BJ (cell line): ENCODE measurements at regions not wholly inside any gene's neighbourhood (a gene's known extent, or its start where the extent isn't known, plus 50 kb on each side); places are given as distances from the start of the nearest gene placed in this dataset.
"Not testable (repeated sequence)": the region's sequence is repeated elsewhere in the genome, so short reads cannot be mapped to it uniquely, and the experiment has no call there.

Experiments
- CTCF ChIA-PET: fragments of 350-600 bp; formaldehyde crosslinking; extraction: SDS; loops from one replicate; lab custom pipeline; 2021; ENCODE audit warnings: antibody characterized with exemption, inconsistent platforms; lab: Yijun Ruan, JAX
- POLR2A ChIA-PET: fragments of 300-600 bp; sonication (Branson Sonifier 250); formaldehyde crosslinking; extraction: SDS; loops from one replicate; lab custom pipeline; 2021; ENCODE audit warnings: antibody characterized with exemption; lab: Charles Lee
- DNase-seq: peaks from one replicate; pipeline ENCODE4 v3.0.0-alpha.2; 2011; ENCODE audit warnings: low read depth
- H3K27me3 ChIP-seq: 2 replicates; pipeline ENCODE4 v1.6.0; 2011; ENCODE audit warnings: low read length; ENCODE audit not compliant: control insufficient read depth, insufficient read depth
- H3K36me3 ChIP-seq: 2 replicates; pipeline ENCODE4 v1.5.1; 2011; ENCODE audit warnings: low read length; ENCODE audit not compliant: control insufficient read depth, insufficient read depth
- H3K4me3 ChIP-seq: 2 replicates; pipeline ENCODE4 v1.5.1; 2011; ENCODE audit warnings: low read depth, mild to moderate bottlenecking, control low read depth, low read length
- TF ChIP-seq, protein P1 (sequence below): IDR thresholded peaks from 2 replicates; pipeline ENCODE4 v1.5.1; 2011; ENCODE audit warnings: low read depth, mild to moderate bottlenecking, control low read depth, inconsistent platforms, low read length, moderate library complexity; ENCODE audit not compliant: insufficient read depth

DNA sequence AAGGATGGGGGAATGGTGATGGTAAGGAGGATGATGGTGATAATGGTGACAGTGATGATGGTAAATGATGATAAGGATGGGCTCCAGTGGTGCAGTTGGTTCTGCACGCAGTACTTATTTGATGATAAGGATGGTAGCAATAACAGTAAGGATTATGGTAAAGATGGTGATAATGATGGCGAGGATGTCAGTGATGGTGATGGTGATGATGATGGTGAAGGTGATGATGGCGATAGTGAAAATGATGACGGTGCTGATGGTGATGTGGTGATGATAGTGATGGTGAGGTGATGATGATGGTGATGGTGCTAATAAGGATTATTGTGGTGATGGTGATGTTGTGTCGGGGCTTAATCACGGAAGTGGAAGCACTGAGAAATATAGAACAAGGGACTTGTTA, 103.7 kb downstream of the C16orf95 start:
- CTCF ChIA-PET: interaction anchor here (1.2 to 2.9 kb wide), 4 partner anchors 11 to 84 kb away, joined by 5 to 16 read pairs (median 7); no protein-coding TSS in a partner anchor
- POLR2A ChIA-PET: no interaction called here
- TF ChIP-seq, protein P1, sequence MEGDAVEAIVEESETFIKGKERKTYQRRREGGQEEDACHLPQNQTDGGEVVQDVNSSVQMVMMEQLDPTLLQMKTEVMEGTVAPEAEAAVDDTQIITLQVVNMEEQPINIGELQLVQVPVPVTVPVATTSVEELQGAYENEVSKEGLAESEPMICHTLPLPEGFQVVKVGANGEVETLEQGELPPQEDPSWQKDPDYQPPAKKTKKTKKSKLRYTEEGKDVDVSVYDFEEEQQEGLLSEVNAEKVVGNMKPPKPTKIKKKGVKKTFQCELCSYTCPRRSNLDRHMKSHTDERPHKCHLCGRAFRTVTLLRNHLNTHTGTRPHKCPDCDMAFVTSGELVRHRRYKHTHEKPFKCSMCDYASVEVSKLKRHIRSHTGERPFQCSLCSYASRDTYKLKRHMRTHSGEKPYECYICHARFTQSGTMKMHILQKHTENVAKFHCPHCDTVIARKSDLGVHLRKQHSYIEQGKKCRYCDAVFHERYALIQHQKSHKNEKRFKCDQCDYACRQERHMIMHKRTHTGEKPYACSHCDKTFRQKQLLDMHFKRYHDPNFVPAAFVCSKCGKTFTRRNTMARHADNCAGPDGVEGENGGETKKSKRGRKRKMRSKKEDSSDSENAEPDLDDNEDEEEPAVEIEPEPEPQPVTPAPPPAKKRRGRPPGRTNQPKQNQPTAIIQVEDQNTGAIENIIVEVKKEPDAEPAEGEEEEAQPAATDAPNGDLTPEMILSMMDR: no peak
- H3K4me3 ChIP-seq: no peak overlapping the region
- no peaks in the 10 kb centered on the region for H3K27me3 ChIP-seq
- no peaks in the 10 kb centered on the region for H3K36me3 ChIP-seq
- no peak for DNase-seq

DNA sequence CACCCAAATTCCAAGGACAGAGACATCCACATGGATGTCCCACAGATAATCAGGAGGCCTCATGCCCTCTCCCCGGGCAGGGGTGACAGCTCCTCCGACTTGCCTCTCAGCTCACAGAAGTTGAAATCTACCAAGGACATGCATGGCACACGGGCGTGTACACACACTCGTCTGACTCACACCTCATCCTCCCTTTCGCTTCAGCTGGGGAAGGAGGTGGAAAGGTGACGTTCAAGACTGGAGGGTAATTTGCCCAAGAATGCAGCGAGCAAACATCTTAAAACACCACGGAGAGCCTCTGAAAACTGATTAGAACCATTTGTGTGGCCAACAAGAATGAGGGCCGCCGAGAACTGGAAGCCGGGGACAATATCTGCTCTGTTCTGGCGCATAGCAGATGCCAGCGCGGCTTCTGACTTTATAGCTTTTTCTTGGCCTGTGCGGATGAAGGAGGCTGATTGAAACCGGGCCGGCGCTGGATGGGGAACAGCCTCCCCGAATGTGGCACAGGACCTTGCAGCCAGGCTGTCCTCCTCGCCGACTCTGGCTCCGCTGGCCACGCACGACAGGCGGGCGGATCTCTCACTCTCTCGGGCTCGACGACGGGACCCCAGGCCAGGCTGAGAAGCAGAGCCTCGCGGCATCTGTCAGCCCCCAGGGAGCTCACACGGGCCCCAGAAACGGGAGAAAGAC, 100.9 kb downstream of the C16orf95 start:
- no peak overlapping the region for H3K4me3 ChIP-seq
- no peaks in the 10 kb centered on the region for H3K27me3 ChIP-seq
- DNase-seq: no peak
- ChIA-PET POLR2A (no interaction called here), CTCF (interaction anchor here (1.3 to 1.9 kb wide), 3 partner anchors 9 to 18 kb away, joined by 3 to 6 read pairs (median 5); no protein-coding TSS in a partner anchor)
- no peaks in the 10 kb centered on the region for H3K36me3 ChIP-seq
- TF ChIP-seq, protein P1: no peak

DNA sequence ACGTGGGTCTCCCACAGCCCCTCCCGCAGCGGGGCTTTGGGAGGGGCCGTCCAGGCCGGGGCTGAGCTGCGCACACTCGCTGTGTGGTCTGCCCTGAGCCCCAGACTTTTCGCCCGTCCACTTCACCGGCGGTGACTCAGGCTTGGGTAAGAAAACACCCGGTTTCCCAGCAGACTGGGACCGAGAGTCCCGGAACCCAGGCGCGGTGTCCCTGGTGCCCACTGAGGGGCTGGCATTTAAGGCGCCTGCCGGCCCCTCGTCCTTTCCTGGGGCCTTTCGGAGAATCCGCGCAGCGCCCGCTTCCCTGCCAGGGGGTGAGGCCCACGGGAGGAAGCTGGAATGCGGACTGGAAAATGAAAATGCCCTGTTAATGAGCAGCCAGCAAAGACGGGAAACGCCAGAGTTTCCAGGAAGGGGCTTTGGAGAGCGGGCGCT, 100.3 kb downstream of the C16orf95 start:
- TF ChIP-seq, protein P1: no peak
- no peak for DNase-seq
- H3K4me3 ChIP-seq: no peak overlapping the region
- ChIA-PET POLR2A (no interaction called here), CTCF (interaction anchor here (1.5 to 1.9 kb wide), 2 partner anchors 9 to 17 kb away, joined by 5 to 6 read pairs; no protein-coding TSS in a partner anchor)
- no peaks in the 10 kb centered on the region for H3K36me3 ChIP-seq
- H3K27me3 ChIP-seq: no peaks in the 10 kb centered on the region

DNA sequence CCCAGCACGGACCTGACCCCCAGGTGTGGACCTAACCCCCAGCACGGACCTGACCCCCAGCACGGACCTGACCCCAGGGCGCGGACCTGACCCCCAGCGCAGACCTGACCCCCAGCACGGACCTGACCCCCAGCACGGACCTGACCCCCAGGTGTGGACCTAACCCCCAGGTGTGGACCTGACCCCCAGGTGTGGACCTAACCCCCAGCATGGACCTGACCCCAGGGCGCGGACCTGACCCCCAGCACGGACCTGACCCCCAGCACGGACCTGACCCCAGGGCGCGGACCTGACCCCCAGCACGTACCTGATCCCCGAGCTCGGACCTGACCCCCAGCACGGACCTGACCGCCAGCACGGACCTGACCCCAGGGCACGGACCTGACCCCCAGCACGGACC, 99.4 kb downstream of the C16orf95 start:
- H3K36me3 ChIP-seq, H3K4me3 ChIP-seq, H3K27me3 ChIP-seq, DNase-seq, CTCF ChIA-PET, POLR2A ChIA-PET: not testable (repeated sequence)

DNA sequence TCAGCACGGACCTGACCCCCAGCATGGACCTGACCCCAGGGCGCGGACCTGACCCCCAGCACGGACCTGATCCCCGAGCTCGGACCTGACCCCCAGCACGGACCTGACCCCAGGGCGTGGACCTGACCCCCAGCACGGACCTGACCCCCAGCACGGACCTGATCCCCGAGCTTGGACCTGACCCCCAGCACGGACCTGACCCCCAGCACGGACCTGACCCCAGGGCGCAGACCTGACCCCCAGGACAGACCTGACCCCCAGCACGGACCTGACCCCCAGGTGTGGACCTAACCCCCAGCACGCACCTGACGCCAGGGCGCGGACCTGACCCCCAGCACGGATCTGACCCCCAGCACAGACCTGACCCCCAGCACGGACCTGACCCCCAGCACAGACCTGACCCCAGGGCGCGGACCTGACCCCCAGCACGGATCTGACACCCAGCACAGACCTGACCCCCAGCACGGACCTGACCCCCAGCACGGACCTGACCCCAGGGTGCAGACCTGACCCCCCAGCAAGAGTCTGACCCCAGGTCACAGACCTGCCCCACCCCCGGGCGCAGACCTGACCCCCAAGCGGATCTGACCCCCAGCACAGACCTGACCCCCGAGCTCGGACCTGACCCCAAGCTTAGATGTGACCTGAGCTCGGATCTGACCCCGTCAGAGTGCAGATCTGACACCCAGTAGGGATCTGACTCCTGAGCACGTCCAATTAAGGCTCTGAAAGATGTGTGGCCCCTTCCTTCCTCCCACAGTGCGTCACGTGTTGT, 98.7 kb downstream of the C16orf95 start:
- POLR2A ChIA-PET: no interaction called here
- Histone ChIP-seq H3K4me3 (no peak overlapping the region), H3K36me3 (no peaks in the 10 kb centered on the region), H3K27me3 (no peaks in the 10 kb centered on the region; the same call in 1 of the 2 replicates)
- DNase-seq: no peak
- TF ChIP-seq, protein P1: no peak
- CTCF ChIA-PET: no interaction called here
